HG03175 (cell line): ENCODE measurements at regions not wholly inside any gene's neighbourhood (a gene's known extent, or its start where the extent isn't known, plus 50 kb on each side); places are given as distances from the start of the nearest gene placed in this dataset.

Experiments used
- ATAC-seq: cut with Tn5 transposase; IDR thresholded peaks from one replicate; pipeline ENCODE4 v1.9.1; 2021; ENCODE audit warnings: mild to moderate bottlenecking, moderate library complexity; ENCODE audit not compliant: unreplicated experiment

GRCh38 chr2:105625632-105626031 lies 119.1 kb upstream of the NCK2 start:
- ATAC-seq, result no peak

- ATAC-seq, result no peak
Measured at GRCh38 chr2:105621038-105621437, 123.7 kb upstream of the NCK2 start.

GRCh38 chr2:105618351-105618659 lies 126.4 kb upstream of the NCK2 start:
- no peak for ATAC-seq

- ATAC-seq, result no peak
Measured at GRCh38 chr2:105617631-105618350, 126.9 kb upstream of the NCK2 start.

- no peak for ATAC-seq
Measured at GRCh38 chr2:105615305-105615704, 129.4 kb upstream of the NCK2 start.

GRCh38 chr2:105611811-105612424 lies 132.8 kb upstream of the NCK2 start:
- no peak for ATAC-seq

GRCh38 chr2:105611333-105611637 lies 133.4 kb upstream of the NCK2 start:
- no peak for ATAC-seq

GRCh38 chr2:105610576-105611332 lies 134.0 kb upstream of the NCK2 start:
- ATAC-seq, result no peak

GRCh38 chr2:105609746-105610402 lies 134.8 kb upstream of the NCK2 start:
- ATAC-seq, result no peak

- ATAC-seq, result no peak
Measured at GRCh38 chr2:105607920-105608504, 136.7 kb upstream of the NCK2 start.

GRCh38 chr2:105606081-105606480 lies 138.6 kb upstream of the NCK2 start:
- ATAC-seq, result no peak

GRCh38 chr2:105604938-105605337 lies 139.8 kb upstream of the NCK2 start:
- no peak for ATAC-seq

- no peak for ATAC-seq
Measured at GRCh38 chr2:105600949-105601794, 143.5 kb upstream of the NCK2 start.

GRCh38 chr2:105600602-105600948 lies 144.1 kb upstream of the NCK2 start:
- no peak for ATAC-seq

GRCh38 chr2:105600037-105600442 lies 144.7 kb upstream of the NCK2 start:
- no peak for ATAC-seq

GRCh38 chr2:105598829-105599698 lies 145.6 kb upstream of the NCK2 start:
- no peak for ATAC-seq

- ATAC-seq, result no peak
Measured at GRCh38 chr2:105597806-105598803, 146.6 kb upstream of the NCK2 start.

GRCh38 chr2:105597011-105597805 lies 147.5 kb upstream of the NCK2 start:
- ATAC-seq, result no peak
